ENCODE measurements at regions not wholly inside any gene's neighbourhood (a gene's known extent, or its start where the extent isn't known, plus 50 kb on each side); places are given as distances from the start of the nearest gene placed in this dataset.

GRCh38 chr4:123255971-123256370 is 140.6 kb upstream of the SPRY1 start:
- in situ Hi-C loops (cut with HindIII; ENCODE audit: low sequenced_read_pairs) = no loop called here
- no peak for DNase-seq (ENCODE audit: low read depth, low spot score)
- TF ChIP-seq CTCF (IDR thresholded peaks at IDR 0.05; ENCODE audit: low read depth, low read length) = no peak
- H3K4me3 ChIP-seq (ENCODE audit: low read depth, low read length) = no peak overlapping the region

GRCh38 chr4:123256901-123257300 is 139.7 kb upstream of the SPRY1 start:
- no peak for TF ChIP-seq CTCF (IDR thresholded peaks at IDR 0.05; ENCODE audit: low read depth, low read length)
- H3K4me3 ChIP-seq (ENCODE audit: low read depth, low read length) = no peak overlapping the region
- DNase-seq (ENCODE audit: low read depth, low spot score) = no peak
- in situ Hi-C loops (cut with HindIII; ENCODE audit: low sequenced_read_pairs) = no loop called here

GRCh38 chr4:123257591-123257990 is 139.0 kb upstream of the SPRY1 start:
- in situ Hi-C loops (cut with HindIII; ENCODE audit: low sequenced_read_pairs) = no loop called here
- no peak for DNase-seq (ENCODE audit: low read depth, low spot score)
- H3K4me3 ChIP-seq (ENCODE audit: low read depth, low read length) = no peak overlapping the region
- no peak for TF ChIP-seq CTCF (IDR thresholded peaks at IDR 0.05; ENCODE audit: low read depth, low read length)

DNA sequence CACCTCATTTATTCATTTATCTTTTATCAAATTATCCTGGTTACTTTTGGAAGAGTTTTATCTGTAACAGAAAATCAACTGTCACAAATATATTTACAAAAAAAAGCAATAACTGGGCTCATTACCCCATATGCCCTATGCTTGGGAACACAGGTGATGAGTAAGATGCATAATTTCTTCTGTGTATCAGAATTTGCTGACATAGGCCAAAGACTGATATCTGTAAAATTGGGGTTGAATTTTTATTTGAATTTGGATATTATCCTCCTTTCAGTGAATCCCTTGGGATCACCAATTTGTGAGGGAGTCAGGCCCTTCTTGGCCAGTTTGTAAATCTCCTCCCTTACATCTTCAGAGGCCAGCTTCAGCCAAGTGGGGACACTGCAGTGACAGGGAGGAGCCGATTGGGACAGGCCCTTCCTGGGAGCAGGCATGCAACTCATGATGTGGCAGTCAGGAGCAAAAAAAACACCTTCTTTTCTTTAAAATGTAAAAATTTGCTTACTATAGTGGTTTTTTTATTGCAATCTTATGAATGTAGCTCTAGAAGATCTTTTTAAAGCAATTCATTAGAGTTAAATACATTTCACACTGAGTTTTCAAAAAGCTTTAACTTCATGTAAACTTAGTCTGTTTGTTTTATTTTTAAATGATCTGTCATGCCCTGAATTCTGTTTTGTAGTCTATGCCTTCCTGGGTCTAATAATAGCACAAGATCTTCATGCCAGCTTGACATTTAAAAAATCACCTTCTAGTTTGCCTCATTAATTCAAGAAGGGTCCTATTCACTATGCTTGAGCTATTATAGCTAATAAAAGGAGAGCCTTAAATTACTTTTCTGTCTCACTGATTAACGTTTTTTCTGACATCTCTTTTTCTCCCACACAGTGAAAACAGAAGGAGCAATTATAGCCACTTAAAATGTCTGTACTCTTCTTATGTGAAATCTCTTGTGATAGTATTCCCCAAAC is 136.6 kb upstream of the SPRY1 start:
- H3K4me3 ChIP-seq (ENCODE audit: low read depth, low read length) = no peak overlapping the region
- in situ Hi-C loops (cut with HindIII; ENCODE audit: low sequenced_read_pairs) = no loop called here
- TF ChIP-seq CTCF (IDR thresholded peaks at IDR 0.05; ENCODE audit: low read depth, low read length) = no peak
- no peak for DNase-seq (ENCODE audit: low read depth, low spot score)

- DNase-seq (ENCODE audit: low read depth, low spot score) = no peak
- no peak overlapping the region for H3K4me3 ChIP-seq (ENCODE audit: low read depth, low read length)
- in situ Hi-C loops (cut with HindIII; ENCODE audit: low sequenced_read_pairs) = no loop called here
- no peak for TF ChIP-seq CTCF (IDR thresholded peaks at IDR 0.05; ENCODE audit: low read depth, low read length)
Observed at GRCh38 chr4:123260653-123261052, 135.9 kb upstream of the SPRY1 start.

DNA sequence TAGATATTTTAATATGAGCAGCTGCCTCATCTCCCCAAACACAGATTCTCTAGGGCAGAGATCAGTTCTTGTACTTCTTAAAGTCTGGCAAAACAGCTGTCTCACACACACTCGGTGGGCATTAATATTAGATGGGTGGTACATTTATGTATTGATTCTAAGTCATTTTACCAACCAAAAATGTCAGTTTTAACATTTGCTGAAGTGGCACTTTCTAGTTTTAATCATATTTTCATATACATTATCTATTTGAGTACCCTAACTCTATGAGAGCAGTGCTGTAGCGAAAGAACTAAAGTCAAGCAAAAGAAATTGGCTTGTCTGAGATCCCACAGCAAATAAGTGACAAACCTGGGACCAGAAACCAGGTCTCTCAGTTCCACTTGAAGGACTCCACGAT is 134.5 kb upstream of the SPRY1 start:
- H3K4me3 ChIP-seq (ENCODE audit: low read depth, low read length) = no peak overlapping the region
- in situ Hi-C loops (cut with HindIII; ENCODE audit: low sequenced_read_pairs) = no loop called here
- no peak for TF ChIP-seq CTCF (IDR thresholded peaks at IDR 0.05; ENCODE audit: low read depth, low read length)
- DNase-seq (ENCODE audit: low read depth, low spot score) = no peak

Measured in astrocyte of the spinal cord (primary cell).